Cardiac muscle cell (in vitro differentiated cells and primary cell): ENCODE measurements at regions not wholly inside any gene's neighbourhood (a gene's known extent, or its start where the extent isn't known, plus 50 kb on each side); places are given as distances from the start of the nearest gene placed in this dataset.

Experiments
- DNase-seq, 2 donors: peaks; one replicate each; pipeline versions ENCODE4 v3.0.0 to v3.0.0-alpha.2; 2010 to 2017; ENCODE audit warnings: low read depth in 1 of 2, low spot score in 1 of 2
- H3K27ac ChIP-seq: fragments of 200-600 bp; sonication (generic); 2 replicates; pipeline ENCODE4 v1.5.1; 2016
- H3K27me3 ChIP-seq: fragments of 200-600 bp; sonication (generic); 2 replicates; pipeline ENCODE4 v1.6.0; 2016; ENCODE audit warnings: control low read depth
- H3K36me3 ChIP-seq: fragments of 200-600 bp; sonication (generic); 2 replicates; pipeline ENCODE4 v1.5.1; 2016; ENCODE audit warnings: control low read depth
- H3K4me1 ChIP-seq: fragments of 200-600 bp; sonication (generic); 2 replicates; pipeline ENCODE4 v1.8.1; 2017; ENCODE audit warnings: low read depth, mild to moderate bottlenecking, mixed run types
- H3K4me3 ChIP-seq: fragments of 200-600 bp; sonication (generic); 2 replicates; pipeline ENCODE4 v1.5.1; 2016; ENCODE audit warnings: mild to moderate bottlenecking
- H3K9me3 ChIP-seq: fragments of 200-600 bp; sonication (generic); 2 replicates; pipeline ENCODE4 v1.5.1; 2017; ENCODE audit warnings: low read depth, mild to moderate bottlenecking, control low read depth
- TF ChIP-seq, protein P1 (sequence below): IDR thresholded peaks from 2 replicates; pipeline ENCODE4 v1.5.1; 2012; ENCODE audit warnings: low read depth, mild to moderate bottlenecking, low read length

DNA sequence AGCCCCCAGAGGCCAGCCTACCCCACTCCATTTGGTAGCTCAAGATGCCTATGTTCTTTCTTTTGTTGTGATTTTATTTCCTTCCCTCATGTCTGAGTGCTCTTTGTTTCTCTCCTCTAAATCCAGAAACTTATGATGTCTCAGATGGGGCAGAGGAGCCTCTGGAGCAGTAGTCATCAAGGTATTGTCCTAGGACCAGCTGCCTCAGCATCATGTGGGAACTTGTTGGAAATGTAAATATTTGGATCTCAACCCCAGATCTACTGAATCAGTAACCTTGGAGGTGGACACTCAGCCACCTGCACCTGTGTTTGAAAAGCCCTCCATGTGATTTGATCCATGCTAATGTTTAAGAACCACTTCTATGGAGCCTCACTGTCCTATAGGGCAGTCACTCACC is 593.1 kb upstream of the PLXNA2 start:
- Histone ChIP-seq H3K4me3 (no peak overlapping the region), H3K27me3 (peaks cover 18% of the 10 kb centered on the region), H3K4me1 (peaks cover 19% of the 10 kb centered on the region), H3K27ac (no peak overlapping the region), H3K9me3 (no peaks in the 10 kb centered on the region), H3K36me3 (no peaks in the 10 kb centered on the region)
- no peak for DNase-seq
- TF ChIP-seq, protein P1, sequence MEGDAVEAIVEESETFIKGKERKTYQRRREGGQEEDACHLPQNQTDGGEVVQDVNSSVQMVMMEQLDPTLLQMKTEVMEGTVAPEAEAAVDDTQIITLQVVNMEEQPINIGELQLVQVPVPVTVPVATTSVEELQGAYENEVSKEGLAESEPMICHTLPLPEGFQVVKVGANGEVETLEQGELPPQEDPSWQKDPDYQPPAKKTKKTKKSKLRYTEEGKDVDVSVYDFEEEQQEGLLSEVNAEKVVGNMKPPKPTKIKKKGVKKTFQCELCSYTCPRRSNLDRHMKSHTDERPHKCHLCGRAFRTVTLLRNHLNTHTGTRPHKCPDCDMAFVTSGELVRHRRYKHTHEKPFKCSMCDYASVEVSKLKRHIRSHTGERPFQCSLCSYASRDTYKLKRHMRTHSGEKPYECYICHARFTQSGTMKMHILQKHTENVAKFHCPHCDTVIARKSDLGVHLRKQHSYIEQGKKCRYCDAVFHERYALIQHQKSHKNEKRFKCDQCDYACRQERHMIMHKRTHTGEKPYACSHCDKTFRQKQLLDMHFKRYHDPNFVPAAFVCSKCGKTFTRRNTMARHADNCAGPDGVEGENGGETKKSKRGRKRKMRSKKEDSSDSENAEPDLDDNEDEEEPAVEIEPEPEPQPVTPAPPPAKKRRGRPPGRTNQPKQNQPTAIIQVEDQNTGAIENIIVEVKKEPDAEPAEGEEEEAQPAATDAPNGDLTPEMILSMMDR: no peak

DNA sequence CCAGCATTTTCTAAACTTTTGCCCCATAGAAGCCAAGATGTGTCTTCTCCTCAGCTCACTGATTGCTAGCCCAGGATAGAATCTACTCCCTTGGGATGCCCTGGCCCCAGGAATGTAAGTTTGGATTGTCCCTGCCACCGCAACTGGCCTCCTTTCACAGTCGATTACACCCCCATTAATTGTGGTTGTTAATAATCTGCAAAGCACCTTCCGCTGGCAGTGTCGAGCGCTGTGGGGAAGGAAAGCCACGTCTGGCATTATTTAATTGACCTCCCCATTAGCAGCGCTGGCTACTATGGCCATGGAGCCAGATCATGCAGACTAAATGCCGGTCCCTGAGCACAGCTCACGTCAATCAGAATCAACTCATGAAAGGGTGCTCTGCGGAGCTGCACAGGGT is 597.3 kb upstream of the PLXNA2 start:
- Histone ChIP-seq H3K9me3 (no peaks in the 10 kb centered on the region), H3K27ac (no peak overlapping the region), H3K4me3 (no peak overlapping the region), H3K27me3 (peaks cover 18% of the 10 kb centered on the region), H3K4me1 (peaks cover 13% of the 10 kb centered on the region), H3K36me3 (no peaks in the 10 kb centered on the region)
- no peak for DNase-seq
- TF ChIP-seq, protein P1: no peak

DNA sequence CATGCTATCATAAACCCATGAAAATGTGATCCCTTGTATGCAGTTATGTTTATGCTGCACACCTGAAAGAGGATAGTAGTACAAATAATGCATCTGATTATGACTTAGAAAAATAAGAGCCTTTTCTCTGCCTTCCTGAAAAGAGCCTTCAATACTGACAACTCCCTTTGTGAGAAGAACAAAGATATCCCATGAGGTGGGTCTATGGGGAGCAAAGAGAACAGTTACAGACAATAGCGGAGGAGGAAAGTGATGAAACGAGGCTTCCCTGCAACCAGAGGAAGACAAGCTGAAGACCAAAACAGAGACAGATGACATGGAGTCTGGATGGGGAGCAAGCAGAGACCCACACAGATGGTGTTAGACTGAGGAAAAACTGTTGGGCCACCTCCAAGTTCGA is 598.3 kb upstream of the PLXNA2 start:
- Histone ChIP-seq H3K4me3 (no peak overlapping the region), H3K9me3 (no peaks in the 10 kb centered on the region), H3K27ac (no peak overlapping the region), H3K36me3 (no peaks in the 10 kb centered on the region), H3K27me3 (peaks cover 18% of the 10 kb centered on the region), H3K4me1 (peaks cover 13% of the 10 kb centered on the region)
- no peak for DNase-seq
- TF ChIP-seq, protein P1: no peak

DNA sequence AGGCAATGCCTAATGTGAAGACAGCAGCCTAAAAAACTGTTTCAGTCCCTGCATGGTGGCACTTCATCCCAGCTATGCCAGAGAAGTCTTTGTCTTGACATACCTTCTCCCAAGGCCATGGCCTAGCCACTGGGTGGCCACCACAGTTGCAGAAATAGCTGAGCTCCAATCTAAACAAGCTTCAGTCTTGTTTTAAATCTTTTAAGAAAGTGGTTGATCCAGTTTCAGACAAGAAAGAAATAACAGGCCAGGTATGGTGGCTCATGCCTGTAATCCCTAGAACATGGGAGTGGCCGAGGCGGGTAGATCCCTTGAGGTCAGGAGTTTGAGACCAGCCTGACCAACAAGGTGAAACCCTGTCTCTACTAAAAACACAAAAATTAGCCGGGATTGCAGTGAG is 600.0 kb upstream of the PLXNA2 start:
- H3K9me3 ChIP-seq: no peaks in the 10 kb centered on the region
- H3K36me3 ChIP-seq: no peaks in the 10 kb centered on the region
- no peak for DNase-seq
- H3K4me3 ChIP-seq: no peak overlapping the region
- TF ChIP-seq, protein P1: no peak
- no peak overlapping the region for H3K27ac ChIP-seq
- peaks cover 13% of the 10 kb centered on the region for H3K27me3 ChIP-seq
- H3K4me1 ChIP-seq: peaks cover 13% of the 10 kb centered on the region

DNA sequence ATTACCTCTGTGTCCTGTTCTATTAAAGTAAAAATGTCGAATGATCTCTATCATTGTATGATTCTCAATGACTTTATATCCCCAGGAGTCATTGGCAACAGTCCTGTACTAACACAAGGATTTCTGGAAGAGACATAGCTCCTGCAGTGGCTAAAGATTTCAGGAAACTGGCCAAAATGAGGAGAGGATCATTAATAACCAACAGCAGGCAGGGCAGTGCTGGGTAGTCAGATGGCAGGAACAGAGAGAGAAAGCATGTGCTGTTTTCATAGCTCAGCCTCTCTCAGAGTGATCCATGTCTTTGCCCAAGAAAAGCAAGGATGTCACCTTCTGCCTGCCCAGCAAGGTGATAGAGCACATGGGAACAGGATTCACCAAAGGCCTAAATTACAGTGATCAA is 604.7 kb upstream of the PLXNA2 start:
- H3K9me3 ChIP-seq: no peaks in the 10 kb centered on the region
- no peaks in the 10 kb centered on the region for H3K27me3 ChIP-seq
- no peak for DNase-seq
- H3K36me3 ChIP-seq: no peaks in the 10 kb centered on the region
- no peak overlapping the region for H3K27ac ChIP-seq
- H3K4me3 ChIP-seq: no peak overlapping the region
- H3K4me1 ChIP-seq: peaks cover 1% of the 10 kb centered on the region
- TF ChIP-seq, protein P1: no peak

DNA sequence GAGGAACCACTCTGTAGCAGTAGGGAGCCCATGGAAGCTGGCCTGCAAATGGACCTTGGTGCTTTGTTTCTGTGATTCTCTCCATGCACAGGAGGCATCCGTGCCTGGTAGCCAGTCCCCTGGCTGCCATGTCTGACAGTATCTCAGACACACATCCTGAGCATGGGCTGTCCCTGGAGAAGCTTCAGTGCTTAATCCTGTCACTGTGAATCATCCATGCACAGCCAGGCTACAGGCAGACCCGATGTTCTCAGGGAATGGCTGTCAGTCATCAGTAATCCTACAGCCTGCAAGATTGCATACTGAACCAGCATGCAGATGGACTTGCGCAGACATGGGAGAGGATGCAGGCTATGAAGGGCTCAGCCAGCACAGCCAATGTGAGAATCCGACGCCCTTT is 606.3 kb upstream of the PLXNA2 start:
- no peak overlapping the region for H3K4me3 ChIP-seq
- H3K36me3 ChIP-seq: no peaks in the 10 kb centered on the region
- TF ChIP-seq, protein P1: no peak
- no peaks in the 10 kb centered on the region for H3K9me3 ChIP-seq
- H3K27ac ChIP-seq: no peak overlapping the region
- no peak for DNase-seq
- H3K27me3 ChIP-seq: no peaks in the 10 kb centered on the region
- no peaks in the 10 kb centered on the region for H3K4me1 ChIP-seq
